ENCODE measurements at regions not wholly inside any gene's neighbourhood (a gene's known extent, or its start where the extent isn't known, plus 50 kb on each side); places are given as distances from the start of the nearest gene placed in this dataset.

- TF ChIP-seq POLR2A (IDR thresholded peaks at IDR 0.05) (no peak), POLR2AphosphoS5 (IDR thresholded peaks at IDR 0.05) (no peak)
These were observed 732.6 kb downstream of the ROBO2 start for GRCh38 chr3:77772459-77772858.

All from upper lobe of left lung (tissue), 4 donors.